ENCODE measurements at regions not wholly inside any gene's neighbourhood (a gene's known extent, or its start where the extent isn't known, plus 50 kb on each side); places are given as distances from the start of the nearest gene placed in this dataset.
"Not testable (repeated sequence)": the region's sequence is repeated elsewhere in the genome, so short reads cannot be mapped to it uniquely, and the experiment has no call there.

GRCh38 chr2:235402422-235402821 lies 91.4 kb upstream of the AGAP1 start:
- no peak for DNase-seq

GRCh38 chr2:235405612-235406361 lies 88.1 kb upstream of the AGAP1 start:
- DNase-seq = no peak
- ATAC-seq = no peak

More at GRCh38 chr2:235402422-235402821, 91.4 kb upstream of the AGAP1 start:
- no peak for ATAC-seq

- ATAC-seq = no peak
- no peak for DNase-seq
Measured at GRCh38 chr2:235406430-235406829, 87.4 kb upstream of the AGAP1 start.

- ATAC-seq = no peak
- DNase-seq = no peak
Measured at GRCh38 chr2:235411905-235412485, 81.8 kb upstream of the AGAP1 start.

GRCh38 chr2:235413064-235413463 lies 80.8 kb upstream of the AGAP1 start:
- DNase-seq (no peak), ATAC-seq (no peak)

GRCh38 chr2:235414422-235414821 lies 79.4 kb upstream of the AGAP1 start:
- ATAC-seq = no peak
- DNase-seq = no peak

- ATAC-seq (no peak), DNase-seq (no peak)
Measured at GRCh38 chr2:235416858-235417499, 76.9 kb upstream of the AGAP1 start.

GRCh38 chr2:235418918-235419317 lies 74.9 kb upstream of the AGAP1 start:
- ATAC-seq (no peak), DNase-seq (no peak)

GRCh38 chr2:235419996-235420395 lies 73.8 kb upstream of the AGAP1 start:
- DNase-seq (no peak), ATAC-seq (no peak)

GRCh38 chr2:235421618-235422017 lies 72.2 kb upstream of the AGAP1 start:
- ATAC-seq (no peak), DNase-seq (no peak)

- no peak for ATAC-seq
- DNase-seq = no peak
Measured at GRCh38 chr2:235430366-235431083, 63.3 kb upstream of the AGAP1 start.

GRCh38 chr2:235432741-235433520 lies 60.9 kb upstream of the AGAP1 start:
- DNase-seq (no peak), ATAC-seq (no peak)

- DNase-seq = no peak
- no peak for ATAC-seq
Measured at GRCh38 chr2:235433860-235434259, 60.0 kb upstream of the AGAP1 start.

- DNase-seq (no peak), ATAC-seq (no peak)
Measured at GRCh38 chr2:235439959-235440662, 53.7 kb upstream of the AGAP1 start.

- ATAC-seq, DNase-seq: not testable (repeated sequence)
Measured at GRCh38 chr2:235443580-235443979, 50.3 kb upstream of the AGAP1 start.
